GM21526 (cell line): ENCODE measurements at regions not wholly inside any gene's neighbourhood (a gene's known extent, or its start where the extent isn't known, plus 50 kb on each side); places are given as distances from the start of the nearest gene placed in this dataset.

Source experiments
- ATAC-seq: cut with Tn5 transposase; IDR thresholded peaks from one replicate; pipeline ENCODE4 v1.9.1; 2021; ENCODE audit warnings: moderate library complexity; ENCODE audit not compliant: unreplicated experiment, low FRiP score

DNA sequence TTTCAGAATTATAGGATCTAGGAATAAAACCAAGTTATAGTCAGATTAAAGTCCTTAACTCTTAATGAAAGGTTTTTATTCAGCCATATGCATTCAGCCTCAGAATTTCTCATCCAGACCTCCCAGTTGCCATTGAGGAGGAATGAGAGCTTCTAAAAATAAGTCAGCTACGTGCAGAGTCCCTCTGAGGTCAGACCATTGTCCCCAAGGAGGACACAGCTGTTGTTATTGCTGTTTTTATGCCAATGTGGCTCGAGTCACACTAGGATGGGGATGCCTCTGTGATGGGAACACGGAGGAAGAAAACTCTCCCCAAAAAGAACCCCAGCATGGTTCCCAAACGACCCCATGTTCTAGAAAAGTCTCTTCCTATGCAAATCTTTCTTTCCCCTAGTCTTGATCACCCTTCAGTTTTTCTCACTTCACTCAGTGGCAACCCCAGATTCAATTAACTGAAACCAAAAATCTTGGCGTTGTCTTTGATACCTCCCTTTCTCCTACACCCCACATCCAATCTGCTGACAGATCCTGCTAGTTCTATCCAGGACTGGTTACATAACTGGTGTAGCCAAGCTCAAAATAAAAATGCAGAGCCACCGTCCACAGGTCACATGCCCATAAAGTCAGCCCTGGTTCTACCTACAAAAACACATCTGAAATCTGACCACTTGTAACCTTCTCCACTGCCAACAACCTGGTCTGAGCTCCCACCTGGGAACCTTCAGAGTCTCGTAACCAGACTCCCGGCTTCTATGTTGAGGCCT, 138.2 kb upstream of the ERCC4 start:
- ATAC-seq, result no peak

DNA sequence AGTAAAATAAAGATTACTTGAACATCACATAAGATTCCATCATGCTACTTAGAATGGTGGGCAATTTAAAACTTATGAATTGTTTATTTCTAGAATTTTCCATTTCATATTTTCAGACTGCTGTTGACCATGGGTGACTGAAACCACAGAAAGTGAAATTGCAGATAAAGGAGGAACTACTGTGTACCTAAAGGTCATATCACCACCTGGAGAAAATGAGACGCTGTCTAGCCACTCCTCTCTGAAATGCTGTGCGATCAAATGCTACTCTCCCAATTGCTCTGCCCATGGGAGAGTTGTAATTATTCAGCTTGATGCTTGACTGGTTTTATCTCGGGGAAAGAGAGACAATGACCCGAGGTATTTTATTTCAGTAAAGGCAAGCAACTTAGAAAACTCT, 128.9 kb upstream of the ERCC4 start:
- ATAC-seq, result no peak

- ATAC-seq, result no peak
These were observed 126.0 kb upstream of the ERCC4 start for GRCh38 chr16:13793841-13794409.

GRCh38 chr16:13795131-13795530, 124.8 kb upstream of the ERCC4 start:
- no peak for ATAC-seq

DNA sequence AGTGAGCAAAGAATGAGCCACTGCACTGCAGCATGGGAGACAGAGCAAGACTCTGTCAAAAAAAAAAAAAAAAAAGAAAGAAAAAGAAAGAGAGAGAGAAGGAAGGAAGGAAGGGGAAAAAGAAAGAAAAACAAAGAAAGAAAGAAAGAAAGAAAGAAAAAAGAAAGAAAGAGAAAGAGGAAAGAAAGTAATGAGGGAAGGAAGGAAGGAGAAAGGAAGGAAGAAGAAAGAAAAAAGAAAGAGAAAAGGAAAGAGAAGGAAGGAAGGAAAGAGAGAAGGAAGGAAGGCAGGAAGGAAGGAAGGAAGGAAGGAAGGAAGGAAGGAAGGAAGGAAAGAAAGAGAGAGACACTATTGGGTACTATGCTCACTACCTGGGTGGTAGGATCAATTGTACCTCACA, 122.2 kb upstream of the ERCC4 start:
- ATAC-seq, result no peak

DNA sequence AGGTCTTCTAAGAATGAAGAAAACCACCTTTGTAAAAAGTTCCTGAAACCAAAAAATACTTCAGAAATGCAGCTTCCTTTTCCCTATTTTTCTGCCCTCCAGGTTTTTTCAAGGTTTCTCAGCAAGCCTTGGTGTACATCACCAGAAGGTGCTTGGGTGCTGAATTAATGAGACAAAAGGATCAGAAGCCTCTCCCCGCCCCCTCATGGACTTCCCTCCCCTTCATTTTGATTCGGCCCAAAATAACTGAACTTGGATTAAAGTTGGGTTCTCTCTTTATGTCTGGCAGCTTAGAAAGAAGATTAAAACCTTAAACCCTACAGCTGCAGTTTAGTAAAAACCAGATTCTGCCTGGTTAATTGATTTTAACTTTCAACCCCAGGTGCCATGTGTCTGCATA, 121.7 kb upstream of the ERCC4 start:
- ATAC-seq, result no peak

- no peak for ATAC-seq
These were observed 116.0 kb upstream of the ERCC4 start for GRCh38 chr16:13803974-13804373.

- no peak for ATAC-seq
These were observed 114.0 kb upstream of the ERCC4 start for GRCh38 chr16:13805951-13806350.

GRCh38 chr16:13806671-13807070, 113.3 kb upstream of the ERCC4 start:
- no peak for ATAC-seq

DNA sequence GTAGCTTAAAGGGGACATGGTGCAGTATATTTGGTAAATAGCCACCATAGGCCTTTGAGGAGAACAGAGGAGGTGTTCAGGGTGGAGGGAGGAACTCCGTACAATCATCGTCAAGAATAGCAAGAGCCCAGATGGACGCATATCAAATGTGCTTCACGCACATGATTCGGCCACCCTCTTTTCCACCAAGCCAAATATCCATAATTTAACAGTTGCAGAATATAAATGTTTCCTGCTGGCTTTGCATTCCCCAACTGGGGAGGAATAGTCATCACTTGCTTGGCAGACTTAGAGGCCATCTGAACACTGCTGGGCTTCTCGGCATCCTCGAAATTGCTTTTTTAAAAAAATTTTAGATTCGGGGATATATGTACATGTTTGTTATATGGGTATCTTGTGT, 111.9 kb upstream of the ERCC4 start:
- ATAC-seq, result no peak

GRCh38 chr16:13809765-13810164, 110.2 kb upstream of the ERCC4 start:
- no peak for ATAC-seq

GRCh38 chr16:13811834-13812233, 108.1 kb upstream of the ERCC4 start:
- no peak for ATAC-seq

DNA sequence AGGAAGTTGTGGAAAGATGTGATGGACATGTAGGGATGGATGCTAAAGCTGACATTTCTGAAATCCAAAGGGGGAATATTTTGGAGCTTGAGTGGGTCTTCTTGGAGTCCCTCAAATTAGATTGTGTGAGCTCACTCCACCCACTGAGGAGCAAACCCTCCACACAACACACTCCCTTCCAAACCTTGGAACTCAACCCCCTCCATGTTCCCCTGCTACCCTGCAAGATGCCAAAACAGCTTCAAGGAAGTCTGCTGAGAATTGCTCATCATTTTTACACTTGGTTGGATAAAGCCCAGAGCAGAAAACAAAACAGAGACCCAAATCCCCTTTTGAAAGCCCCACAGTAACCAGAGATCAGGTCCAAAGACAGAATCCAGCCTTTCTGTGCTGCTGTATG, 103.3 kb upstream of the ERCC4 start:
- no peak for ATAC-seq

DNA sequence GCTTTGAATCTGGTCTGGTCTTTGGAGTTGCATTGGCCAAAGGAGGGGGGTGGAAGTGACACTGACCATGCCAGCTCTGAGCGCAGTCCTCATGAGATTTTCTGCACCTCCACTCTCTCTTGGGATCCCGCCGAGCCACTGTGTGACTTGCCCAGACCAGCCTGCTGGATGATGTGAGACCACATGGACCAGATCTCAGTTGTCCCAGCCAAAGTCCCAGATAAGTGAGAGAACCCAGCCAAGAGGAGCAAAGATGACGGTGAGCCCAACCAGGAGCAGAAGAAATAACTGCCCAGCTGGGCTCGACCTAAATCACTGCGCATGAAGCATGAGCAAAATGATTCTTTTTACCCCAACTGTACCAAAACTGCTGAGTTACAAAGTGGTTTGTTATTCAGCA, 96.5 kb upstream of the ERCC4 start:
- ATAC-seq, result no peak

- ATAC-seq, result no peak
These were observed 90.2 kb upstream of the ERCC4 start for GRCh38 chr16:13829697-13830299.

DNA sequence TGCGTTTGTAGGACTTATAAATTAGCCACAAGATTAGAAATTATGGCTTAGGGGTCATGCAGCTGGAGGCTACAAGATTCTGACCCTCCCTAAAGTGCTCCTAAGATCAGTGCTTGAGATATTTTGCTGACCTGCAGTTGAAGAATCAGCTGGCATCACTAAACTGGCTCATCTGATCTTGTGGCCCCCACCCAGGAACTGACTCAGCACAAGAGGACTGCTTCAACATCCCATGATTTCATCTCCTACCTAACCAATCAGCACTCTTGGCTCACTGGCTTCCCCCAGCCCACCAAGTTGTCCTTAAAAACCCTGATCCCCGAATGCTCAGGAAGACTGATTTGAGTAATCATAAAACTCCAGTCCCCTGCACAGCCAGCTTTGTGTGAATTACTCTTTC, 86.4 kb upstream of the ERCC4 start:
- ATAC-seq, result no peak

GRCh38 chr16:13835387-13835786, 84.6 kb upstream of the ERCC4 start:
- ATAC-seq, result no peak

GRCh38 chr16:13835935-13836730, 83.8 kb upstream of the ERCC4 start:
- ATAC-seq, result no peak

DNA sequence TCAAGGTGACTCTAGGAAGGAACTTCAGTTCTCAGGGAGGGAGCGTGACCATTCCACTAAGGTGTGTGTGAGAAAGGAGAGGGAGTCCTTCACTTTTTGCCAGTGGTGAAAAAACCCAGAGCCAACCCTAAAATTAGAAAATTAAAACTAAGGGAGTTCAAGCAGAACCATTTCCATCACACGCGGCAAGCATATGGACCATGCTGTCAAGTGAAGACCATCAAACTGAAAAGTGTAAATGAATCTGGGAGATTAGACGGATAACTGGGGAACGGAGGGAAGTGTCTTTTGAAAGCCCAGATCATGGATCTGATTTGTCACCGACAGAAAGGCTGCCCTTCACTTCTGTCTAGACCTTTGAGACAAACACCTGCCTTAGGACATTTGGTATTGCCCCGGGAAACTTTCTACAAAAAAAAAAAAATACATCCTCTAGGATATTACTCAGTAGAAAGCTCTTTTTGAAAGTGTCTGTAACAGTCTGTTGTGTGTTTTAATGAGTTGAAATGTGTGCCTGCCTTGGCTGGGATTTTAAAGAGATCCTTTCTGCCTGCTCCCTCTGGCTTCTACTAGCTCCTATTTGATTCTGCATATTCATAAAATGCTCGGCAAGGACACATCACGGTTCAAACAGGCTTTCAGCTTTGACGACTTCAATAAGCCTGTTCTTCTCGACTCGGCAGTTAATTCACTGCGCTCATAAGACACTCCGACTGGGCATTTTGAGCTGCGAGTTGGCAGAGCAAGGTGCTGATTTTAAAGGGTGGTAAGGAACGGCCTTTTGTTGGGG, 81.4 kb upstream of the ERCC4 start:
- no peak for ATAC-seq

DNA sequence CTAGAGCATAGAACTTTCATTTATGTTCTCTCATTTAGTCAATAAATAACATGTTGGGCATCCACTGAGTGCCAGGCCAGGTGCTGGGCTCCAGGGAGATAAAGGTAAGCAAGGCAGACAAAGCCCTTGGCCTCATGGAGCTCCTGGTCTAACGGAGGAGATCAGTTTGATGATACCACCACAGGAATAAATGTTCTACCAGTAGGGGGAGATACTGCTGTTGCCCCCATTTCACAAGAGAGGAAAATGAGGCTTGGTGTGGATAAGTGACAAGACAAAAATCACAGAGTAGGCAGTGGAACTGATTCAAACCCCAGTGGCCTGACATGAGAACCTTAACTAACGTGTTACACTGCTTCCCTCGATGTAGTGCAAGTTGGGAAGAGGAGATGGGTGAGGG, 80.4 kb upstream of the ERCC4 start:
- ATAC-seq, result no peak

DNA sequence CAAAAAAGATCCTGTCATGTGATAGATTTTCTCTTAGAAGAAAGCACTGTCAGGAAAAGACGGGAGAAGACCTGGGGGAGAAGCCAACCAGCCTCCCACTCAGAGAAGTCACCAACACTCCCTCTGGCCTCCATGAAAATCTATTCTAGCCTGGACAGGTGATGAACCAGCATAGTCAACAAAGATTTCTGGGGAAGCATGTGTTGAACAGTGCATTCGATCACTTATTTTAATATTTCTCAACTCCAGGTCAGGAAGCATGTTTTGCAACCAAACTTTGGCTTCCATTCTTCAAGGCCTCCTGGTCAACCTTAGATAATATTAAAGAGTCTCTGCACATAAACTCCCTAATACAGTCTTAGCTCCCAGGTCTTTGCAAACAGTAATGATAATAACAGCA, 74.7 kb upstream of the ERCC4 start:
- no peak for ATAC-seq
